GM12878 (cell line): ENCODE measurements at regions not wholly inside any gene's neighbourhood (a gene's known extent, or its start where the extent isn't known, plus 50 kb on each side); places are given as distances from the start of the nearest gene placed in this dataset.

ENCODE experiments used
- ATAC-seq: fragments of 200-7000 bp; cut with Tn5 transposase; 3 replicates; pipeline ENCODE4 v1.9.1; 2020; ENCODE audit warnings: mild to moderate bottlenecking, moderate library complexity
- BruUV-seq: library from RNA; stranded (reverse); fragments of 400-500 nt; replicated peaks from 2 replicates; lab custom pipeline; 2021; lab: Mats Ljungman, UMichigan
- CTCF ChIA-PET: fragments of 300-600 bp; sonication (Branson Sonifier 250); formaldehyde crosslinking; extraction: SDS; loops from one replicate; lab custom pipeline; 2021; ENCODE audit warnings: inconsistent platforms; lab: Yijun Ruan, JAX
- POLR2A ChIA-PET: fragments of 350-600 bp; formaldehyde crosslinking; extraction: SDS; loops from one replicate; lab custom pipeline; 2021; ENCODE audit warnings: inconsistent platforms; lab: Charles Lee
- RAD21 ChIA-PET: fragments of 300-600 bp; sonication (Branson Sonifier 250); formaldehyde crosslinking; loops from one replicate; lab custom pipeline; 2023; ENCODE audit warnings: antibody characterized with exemption; ENCODE audit not compliant: unreplicated experiment; lab: Charles Lee
- SMC1A ChIA-PET: fragments of 300-600 bp; sonication (Branson Sonifier 250); formaldehyde crosslinking; loops from one replicate; lab custom pipeline; 2023; ENCODE audit not compliant: unreplicated experiment, uncharacterized antibody; lab: Charles Lee
- DNase-seq: peaks from one replicate; pipeline ENCODE4 v3.0.0-alpha.2; 2011; ENCODE audit warnings: low read depth, low spot score
- FAIRE-seq: peaks from 3 replicates; lab custom pipeline; 2011; peaks lifted over from hg19 to GRCh38; lab: Jason Lieb, UNC
- H2AFZ ChIP-seq: 2 replicates; pipeline ENCODE4 v1.6.0; 2011; ENCODE audit warnings: low read depth, low read length, control low read depth; ENCODE audit not compliant: control insufficient read depth
- H3K27ac ChIP-seq: 2 replicates; pipeline ENCODE4 v1.5.1; 2011; ENCODE audit warnings: control low read depth; ENCODE audit not compliant: control insufficient read depth, insufficient read depth
- H3K27me3 ChIP-seq, 2 experiments: replicated peaks in 1 of 2; 2 replicates each; pipeline versions ENCODE4 v1.6.0 to v1.6.1; 2011; ENCODE audit warnings: low read length in 1 of 2; ENCODE audit not compliant: control insufficient read depth in 2 of 2, insufficient read depth in 2 of 2
- H3K36me3 ChIP-seq, 2 experiments: 2 replicates each; pipeline ENCODE4 v1.5.1; 2011; ENCODE audit warnings: low read length in 1 of 2; ENCODE audit not compliant: control insufficient read depth in 2 of 2, insufficient read depth in 2 of 2
- H3K4me1 ChIP-seq: 2 replicates; pipeline ENCODE4 v1.6.1; 2011; ENCODE audit warnings: mild to moderate bottlenecking, low read length, moderate library complexity, mixed read lengths; ENCODE audit not compliant: control insufficient read depth, insufficient read depth
- H3K4me2 ChIP-seq: 2 replicates; pipeline ENCODE4 v1.6.0; 2011; ENCODE audit warnings: control low read depth; ENCODE audit not compliant: control insufficient read depth, insufficient read depth
- H3K4me3 ChIP-seq: fragments of 200-600 bp; sonication (generic); 2 replicates; pipeline ENCODE4 v1.5.1; 2016
- H3K79me2 ChIP-seq: 2 replicates; pipeline ENCODE4 v1.6.0; 2011; ENCODE audit warnings: low read length; ENCODE audit not compliant: control insufficient read depth, insufficient read depth
- H3K9ac ChIP-seq: 2 replicates; pipeline ENCODE4 v1.8.0; 2011; ENCODE audit warnings: low read length, control low read depth, mixed read lengths; ENCODE audit not compliant: control insufficient read depth, insufficient read depth
- H3K9me3 ChIP-seq: replicated peaks from 3 replicates; pipeline ENCODE4 v1.5.1; 2011; ENCODE audit warnings: mild to moderate bottlenecking, low read length; ENCODE audit not compliant: control insufficient read depth, insufficient read depth
- H4K20me1 ChIP-seq: 2 replicates; pipeline ENCODE4 v1.6.0; 2011; ENCODE audit not compliant: control insufficient read depth, insufficient read depth
- GABPA ChIP-seq: IDR thresholded peaks from 2 replicates; pipeline ENCODE4 v1.6.1; 2014; ENCODE audit warnings: antibody characterized with exemption, low read depth, mild to moderate bottlenecking, inconsistent platforms
- KAT2A ChIP-seq: conservative IDR thresholded peaks from 2 replicates; pipeline ENCODE4 v1.6.1; 2011; ENCODE audit warnings: low read depth, low read length; ENCODE audit not compliant: control insufficient read depth
- NFXL1 ChIP-seq: fragments of 450-650 bp; IDR thresholded peaks from 2 replicates; pipeline ENCODE4 v1.6.1; 2017; ENCODE audit warnings: antibody characterized with exemption, mild to moderate bottlenecking, borderline replicate concordance
- STAT3 ChIP-seq: IDR thresholded peaks from 2 replicates; pipeline ENCODE4 v1.6.1; 2011; ENCODE audit warnings: low read depth, low read length, improper control_type of control experiment
- WGBS: methylation state at CpG from one replicate; pipeline ENCODE4 v1.1.6; 2016; ENCODE audit warnings: low lambda C conversion rate; ENCODE audit not compliant: insufficient replicate concordance, insufficient coverage; ENCODE audit errors: missing lambda C conversion rate; 5-methylcytosine and 5-hydroxymethylcytosine counted together
- in situ Hi-C: fragments of 300-500 bp; cut with MboI; formaldehyde crosslinking; loops from 9 replicates; pipeline ENCODE4 v1.14.3; 2018; ENCODE audit warnings: mixed read lengths
- intact Hi-C: fragments of 100-400 bp; cut with micrococcal nuclease; formaldehyde crosslinking; loops from one replicate; pipeline ENCODE4 v1.14.2; 2022; ENCODE audit not compliant: unreplicated experiment
- TF ChIP-seq, protein P1 (sequence below): fragments of 450-650 bp; IDR thresholded peaks from 2 replicates; pipeline ENCODE4 v1.6.1; 2017; ENCODE audit warnings: mild to moderate bottlenecking, moderate library complexity
- TF ChIP-seq, protein P2 (sequence below): IDR thresholded peaks from 2 replicates; pipeline ENCODE4 v1.6.1; 2011; ENCODE audit warnings: low read depth, low read length, improper control_type of control experiment, borderline replicate concordance
- TF ChIP-seq, protein P3 (sequence below): IDR thresholded peaks from 2 replicates; pipeline ENCODE4 v1.6.1; 2012; ENCODE audit warnings: low read depth, low read length, improper control_type of control experiment
- TF ChIP-seq, protein P4 (sequence below), 3 experiments: IDR thresholded peaks in 2 of 3; conservative IDR thresholded peaks in 1 of 3; 2 replicates each; pipeline ENCODE4 v1.5.1; 2011; ENCODE audit warnings: low read depth in 3 of 3, low read length in 3 of 3, mild to moderate bottlenecking in 3 of 3, control low read depth in 2 of 3, moderate library complexity in 2 of 3, inconsistent platforms in 1 of 3, mixed read lengths in 1 of 3; ENCODE audit not compliant: control insufficient read depth in 2 of 3, insufficient read depth in 1 of 3; ENCODE audit errors: extremely low read depth in 1 of 3
- TF ChIP-seq, protein P5 (sequence below): fragments of 450-650 bp; formaldehyde crosslinking; IDR thresholded peaks from 2 replicates; pipeline ENCODE4 v1.5.0; 2022; ENCODE audit warnings: mild to moderate bottlenecking, missing genetic modification characterization

DNA sequence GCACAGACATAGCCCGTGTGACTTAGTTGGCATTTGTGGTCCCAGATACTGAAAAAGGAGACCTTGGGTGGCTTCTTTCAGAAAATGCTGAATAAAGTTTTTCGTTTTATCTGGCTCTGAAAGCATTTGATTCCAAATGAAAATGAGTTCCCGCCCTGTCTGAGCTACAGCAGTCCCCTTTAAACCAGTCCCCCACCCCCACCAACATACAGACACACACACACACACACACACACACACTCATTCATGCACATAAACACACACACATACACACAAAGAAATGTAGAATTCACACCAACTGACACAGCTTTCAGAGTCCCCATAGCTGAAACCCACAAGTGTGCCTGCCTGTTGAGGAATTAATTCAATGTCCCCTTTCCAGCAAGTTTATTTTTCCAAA is 97.0 kb upstream of the SMARCA2 start:
- H3K27ac ChIP-seq, result no peak overlapping the region
- no peak overlapping the region for H3K4me3 ChIP-seq
- RAD21 ChIA-PET, result interaction anchor here (1.1 to 4.9 kb wide), 4 partner anchors 10 to 38 kb away, joined by 3 to 33 read pairs (median 12); no protein-coding TSS in a partner anchor
- SMC1A ChIA-PET, result interaction anchor here (0.7 to 8.1 kb wide), 11 partner anchors 8 to 859 kb away, joined by 3 to 90 read pairs (median 6); no protein-coding TSS in a partner anchor
- WGBS, result 88% methylated on average over 3 of the region's 3 CpGs
- intact Hi-C loops, result no loop called here
- in situ Hi-C loops, result no loop called here
- FAIRE-seq (no peak), DNase-seq (no peak), ATAC-seq (no peak)
- H3K79me2 ChIP-seq, result no peaks in the 10 kb centered on the region
- H3K27me3 ChIP-seq, result no peaks in the 10 kb centered on the region
- POLR2A ChIA-PET, result interaction anchor here (0.9 to 1.8 kb wide), 6 partner anchors 8 to 43 kb away, joined by 3 to 5 read pairs (median 3); no protein-coding TSS in a partner anchor
- H4K20me1 ChIP-seq, result no peaks in the 10 kb centered on the region
- H3K9ac ChIP-seq, result no peak overlapping the region
- no peak overlapping the region for H3K4me2 ChIP-seq
- no peak overlapping the region for H2AFZ ChIP-seq
- BruUV-seq, result no TSS peak
- CTCF ChIA-PET, result interaction anchor here (0.9 to 3.7 kb wide), 7 partner anchors 10 to 195 kb away, joined by 4 to 15 read pairs (median 5); no protein-coding TSS in a partner anchor
- H3K4me1 ChIP-seq, result peaks cover 3% of the 10 kb centered on the region
- no peaks in the 10 kb centered on the region; the same call in 2 of the 3 replicates for H3K9me3 ChIP-seq
- peaks cover 0 to 4% of the 10 kb centered on the region in 2 experiments; a peak in 2 of 4 replicates for H3K36me3 ChIP-seq
- TF ChIP-seq, protein P1, sequence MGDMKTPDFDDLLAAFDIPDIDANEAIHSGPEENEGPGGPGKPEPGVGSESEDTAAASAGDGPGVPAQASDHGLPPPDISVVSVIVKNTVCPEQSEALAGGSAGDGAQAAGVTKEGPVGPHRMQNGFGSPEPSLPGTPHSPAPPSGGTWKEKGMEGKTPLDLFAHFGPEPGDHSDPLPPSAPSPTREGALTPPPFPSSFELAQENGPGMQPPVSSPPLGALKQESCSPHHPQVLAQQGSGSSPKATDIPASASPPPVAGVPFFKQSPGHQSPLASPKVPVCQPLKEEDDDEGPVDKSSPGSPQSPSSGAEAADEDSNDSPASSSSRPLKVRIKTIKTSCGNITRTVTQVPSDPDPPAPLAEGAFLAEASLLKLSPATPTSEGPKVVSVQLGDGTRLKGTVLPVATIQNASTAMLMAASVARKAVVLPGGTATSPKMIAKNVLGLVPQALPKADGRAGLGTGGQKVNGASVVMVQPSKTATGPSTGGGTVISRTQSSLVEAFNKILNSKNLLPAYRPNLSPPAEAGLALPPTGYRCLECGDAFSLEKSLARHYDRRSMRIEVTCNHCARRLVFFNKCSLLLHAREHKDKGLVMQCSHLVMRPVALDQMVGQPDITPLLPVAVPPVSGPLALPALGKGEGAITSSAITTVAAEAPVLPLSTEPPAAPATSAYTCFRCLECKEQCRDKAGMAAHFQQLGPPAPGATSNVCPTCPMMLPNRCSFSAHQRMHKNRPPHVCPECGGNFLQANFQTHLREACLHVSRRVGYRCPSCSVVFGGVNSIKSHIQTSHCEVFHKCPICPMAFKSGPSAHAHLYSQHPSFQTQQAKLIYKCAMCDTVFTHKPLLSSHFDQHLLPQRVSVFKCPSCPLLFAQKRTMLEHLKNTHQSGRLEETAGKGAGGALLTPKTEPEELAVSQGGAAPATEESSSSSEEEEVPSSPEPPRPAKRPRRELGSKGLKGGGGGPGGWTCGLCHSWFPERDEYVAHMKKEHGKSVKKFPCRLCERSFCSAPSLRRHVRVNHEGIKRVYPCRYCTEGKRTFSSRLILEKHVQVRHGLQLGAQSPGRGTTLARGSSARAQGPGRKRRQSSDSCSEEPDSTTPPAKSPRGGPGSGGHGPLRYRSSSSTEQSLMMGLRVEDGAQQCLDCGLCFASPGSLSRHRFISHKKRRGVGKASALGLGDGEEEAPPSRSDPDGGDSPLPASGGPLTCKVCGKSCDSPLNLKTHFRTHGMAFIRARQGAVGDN, result no peak
- TF ChIP-seq, protein P2, sequence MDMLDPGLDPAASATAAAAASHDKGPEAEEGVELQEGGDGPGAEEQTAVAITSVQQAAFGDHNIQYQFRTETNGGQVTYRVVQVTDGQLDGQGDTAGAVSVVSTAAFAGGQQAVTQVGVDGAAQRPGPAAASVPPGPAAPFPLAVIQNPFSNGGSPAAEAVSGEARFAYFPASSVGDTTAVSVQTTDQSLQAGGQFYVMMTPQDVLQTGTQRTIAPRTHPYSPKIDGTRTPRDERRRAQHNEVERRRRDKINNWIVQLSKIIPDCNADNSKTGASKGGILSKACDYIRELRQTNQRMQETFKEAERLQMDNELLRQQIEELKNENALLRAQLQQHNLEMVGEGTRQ, result no peak
- no peak for TF ChIP-seq STAT3
- no peak for TF ChIP-seq KAT2A
- TF ChIP-seq GABPA, result no peak
- TF ChIP-seq, protein P3, sequence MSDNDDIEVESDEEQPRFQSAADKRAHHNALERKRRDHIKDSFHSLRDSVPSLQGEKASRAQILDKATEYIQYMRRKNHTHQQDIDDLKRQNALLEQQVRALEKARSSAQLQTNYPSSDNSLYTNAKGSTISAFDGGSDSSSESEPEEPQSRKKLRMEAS, result no peak
- TF ChIP-seq, protein P4, sequence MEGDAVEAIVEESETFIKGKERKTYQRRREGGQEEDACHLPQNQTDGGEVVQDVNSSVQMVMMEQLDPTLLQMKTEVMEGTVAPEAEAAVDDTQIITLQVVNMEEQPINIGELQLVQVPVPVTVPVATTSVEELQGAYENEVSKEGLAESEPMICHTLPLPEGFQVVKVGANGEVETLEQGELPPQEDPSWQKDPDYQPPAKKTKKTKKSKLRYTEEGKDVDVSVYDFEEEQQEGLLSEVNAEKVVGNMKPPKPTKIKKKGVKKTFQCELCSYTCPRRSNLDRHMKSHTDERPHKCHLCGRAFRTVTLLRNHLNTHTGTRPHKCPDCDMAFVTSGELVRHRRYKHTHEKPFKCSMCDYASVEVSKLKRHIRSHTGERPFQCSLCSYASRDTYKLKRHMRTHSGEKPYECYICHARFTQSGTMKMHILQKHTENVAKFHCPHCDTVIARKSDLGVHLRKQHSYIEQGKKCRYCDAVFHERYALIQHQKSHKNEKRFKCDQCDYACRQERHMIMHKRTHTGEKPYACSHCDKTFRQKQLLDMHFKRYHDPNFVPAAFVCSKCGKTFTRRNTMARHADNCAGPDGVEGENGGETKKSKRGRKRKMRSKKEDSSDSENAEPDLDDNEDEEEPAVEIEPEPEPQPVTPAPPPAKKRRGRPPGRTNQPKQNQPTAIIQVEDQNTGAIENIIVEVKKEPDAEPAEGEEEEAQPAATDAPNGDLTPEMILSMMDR (IDR thresholded peaks at IDR 0.05 in 2 of 3, conservative IDR thresholded peaks at IDR 0.05 in 1 of 3; ENCODE audit: control insufficient read depth in 2 of 3, extremely low read depth in 1 of 3, insufficient read depth in 1 of 3, low read depth in 3 of 3, low read length in 3 of 3), result no peak
- TF ChIP-seq, protein P5, sequence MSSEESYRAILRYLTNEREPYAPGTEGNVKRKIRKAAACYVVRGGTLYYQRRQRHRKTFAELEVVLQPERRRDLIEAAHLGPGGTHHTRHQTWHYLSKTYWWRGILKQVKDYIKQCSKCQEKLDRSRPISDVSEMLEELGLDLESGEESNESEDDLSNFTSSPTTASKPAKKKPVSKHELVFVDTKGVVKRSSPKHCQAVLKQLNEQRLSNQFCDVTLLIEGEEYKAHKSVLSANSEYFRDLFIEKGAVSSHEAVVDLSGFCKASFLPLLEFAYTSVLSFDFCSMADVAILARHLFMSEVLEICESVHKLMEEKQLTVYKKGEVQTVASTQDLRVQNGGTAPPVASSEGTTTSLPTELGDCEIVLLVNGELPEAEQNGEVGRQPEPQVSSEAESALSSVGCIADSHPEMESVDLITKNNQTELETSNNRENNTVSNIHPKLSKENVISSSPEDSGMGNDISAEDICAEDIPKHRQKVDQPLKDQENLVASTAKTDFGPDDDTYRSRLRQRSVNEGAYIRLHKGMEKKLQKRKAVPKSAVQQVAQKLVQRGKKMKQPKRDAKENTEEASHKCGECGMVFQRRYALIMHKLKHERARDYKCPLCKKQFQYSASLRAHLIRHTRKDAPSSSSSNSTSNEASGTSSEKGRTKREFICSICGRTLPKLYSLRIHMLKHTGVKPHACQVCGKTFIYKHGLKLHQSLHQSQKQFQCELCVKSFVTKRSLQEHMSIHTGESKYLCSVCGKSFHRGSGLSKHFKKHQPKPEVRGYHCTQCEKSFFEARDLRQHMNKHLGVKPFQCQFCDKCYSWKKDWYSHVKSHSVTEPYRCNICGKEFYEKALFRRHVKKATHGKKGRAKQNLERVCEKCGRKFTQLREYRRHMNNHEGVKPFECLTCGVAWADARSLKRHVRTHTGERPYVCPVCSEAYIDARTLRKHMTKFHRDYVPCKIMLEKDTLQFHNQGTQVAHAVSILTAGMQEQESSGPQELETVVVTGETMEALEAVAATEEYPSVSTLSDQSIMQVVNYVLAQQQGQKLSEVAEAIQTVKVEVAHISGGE (CRISPR knock-in tag), result no peak
- no peak for TF ChIP-seq NFXL1
- TF ChIP-seq, all 136 proteins: peak for 0
